GM19328 (cell line): ENCODE measurements at regions not wholly inside any gene's neighbourhood (a gene's known extent, or its start where the extent isn't known, plus 50 kb on each side); places are given as distances from the start of the nearest gene placed in this dataset.
"Not testable (repeated sequence)": the region's sequence is repeated elsewhere in the genome, so short reads cannot be mapped to it uniquely, and the experiment has no call there.

Experiments
- ATAC-seq: cut with Tn5 transposase; IDR thresholded peaks from one replicate; pipeline ENCODE4 v1.9.1; 2021; ENCODE audit warnings: mild to moderate bottlenecking, moderate library complexity; ENCODE audit not compliant: unreplicated experiment

GRCh38 chr10:42533866-42534265 lies 104.5 kb downstream of the ZNF33B start:
- not testable (repeated sequence) for ATAC-seq

DNA sequence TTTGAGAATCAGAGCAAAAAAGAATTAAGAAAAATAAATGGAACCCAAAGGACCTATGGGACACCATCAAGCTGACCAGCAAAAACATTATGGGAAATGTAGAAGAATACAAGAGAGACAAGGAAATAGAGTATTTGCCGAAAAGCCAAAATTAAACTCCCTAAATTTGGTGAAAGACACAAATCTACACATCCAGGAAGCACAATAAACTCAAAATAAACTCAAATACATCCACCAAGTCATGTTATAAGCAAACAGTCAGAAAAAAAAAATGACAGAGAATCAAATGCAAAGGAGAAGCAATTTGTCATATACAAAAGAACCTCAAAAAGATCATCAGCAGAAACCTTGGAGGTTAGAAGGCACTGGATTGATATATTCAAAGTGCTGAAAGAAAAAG lies 105.4 kb downstream of the ZNF33B start:
- ATAC-seq = no peak

- ATAC-seq = no peak
These were observed 115.3 kb downstream of the ZNF33B start for GRCh38 chr10:42523098-42523497.

DNA sequence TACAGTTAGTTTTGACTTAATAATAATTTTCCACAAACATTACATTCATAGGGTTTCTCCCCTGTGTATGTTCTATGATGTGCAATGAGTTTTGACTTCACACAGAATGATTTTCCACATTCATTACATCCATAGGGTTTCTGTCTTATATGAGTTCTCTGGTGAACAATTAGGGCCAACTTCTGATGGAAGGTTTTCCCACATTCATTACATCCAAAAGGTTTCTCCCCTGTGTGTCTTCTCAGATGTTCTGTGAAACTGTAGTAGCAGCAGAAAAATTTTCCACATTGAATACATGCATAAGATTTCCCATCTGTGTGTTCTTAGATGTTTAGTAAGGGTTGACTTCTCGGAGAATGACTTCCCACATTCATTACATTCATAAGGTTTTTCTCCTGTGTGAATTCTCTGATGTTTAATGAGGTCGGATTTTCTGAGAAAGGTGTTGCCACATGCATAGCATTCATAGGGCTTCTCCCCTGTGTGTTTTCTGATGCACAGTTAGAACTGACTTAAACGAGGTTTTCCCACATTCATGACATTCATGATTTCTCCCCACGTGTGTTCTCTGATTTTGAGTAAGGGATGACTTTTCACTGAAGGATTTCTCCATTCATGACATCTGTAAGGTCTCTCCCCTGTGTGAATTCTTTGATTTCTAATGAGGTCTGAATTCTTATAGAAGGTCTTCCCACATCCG lies 118.5 kb downstream of the ZNF33B start:
- no peak for ATAC-seq

GRCh38 chr10:42519079-42519478 lies 119.3 kb downstream of the ZNF33B start:
- ATAC-seq = no peak

DNA sequence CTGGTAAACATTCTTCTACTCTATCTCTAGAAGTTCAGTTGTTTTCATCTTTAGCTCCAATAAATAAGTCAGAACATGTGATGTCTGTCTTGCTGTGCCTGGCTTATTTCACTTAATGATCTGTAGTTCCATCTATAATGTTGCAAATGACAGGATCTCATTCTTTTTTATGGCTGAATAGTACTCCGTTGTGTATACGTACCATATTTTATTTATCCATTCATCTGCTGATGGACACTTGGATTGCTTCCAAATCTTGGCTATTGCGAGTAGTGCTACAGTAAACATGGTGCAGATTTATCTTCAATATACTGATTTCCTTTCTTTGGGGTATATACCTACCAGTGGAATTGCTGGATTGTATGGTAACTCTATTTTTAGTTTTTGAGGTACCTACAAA lies 124.4 kb downstream of the ZNF33B start:
- no peak for ATAC-seq

DNA sequence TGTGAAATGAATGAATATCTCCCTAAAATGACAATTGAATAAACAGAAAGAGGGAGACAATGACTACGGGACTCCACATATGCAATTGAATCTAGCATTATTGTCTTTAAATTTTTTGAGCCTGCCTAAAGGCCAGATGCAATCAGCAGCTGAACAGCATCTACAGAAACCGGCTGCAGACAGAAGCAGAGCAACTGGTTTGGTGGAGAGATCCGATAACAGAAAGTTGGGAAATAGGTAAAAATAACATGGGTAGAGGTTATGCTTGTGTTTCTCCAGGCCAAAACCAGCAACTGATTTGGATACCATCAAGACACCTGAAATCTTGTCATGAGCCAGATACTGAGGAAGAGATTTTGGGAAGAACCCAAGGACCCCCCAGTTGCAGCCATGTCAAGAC lies 146.6 kb downstream of the ZNF33B start:
- ATAC-seq = no peak

DNA sequence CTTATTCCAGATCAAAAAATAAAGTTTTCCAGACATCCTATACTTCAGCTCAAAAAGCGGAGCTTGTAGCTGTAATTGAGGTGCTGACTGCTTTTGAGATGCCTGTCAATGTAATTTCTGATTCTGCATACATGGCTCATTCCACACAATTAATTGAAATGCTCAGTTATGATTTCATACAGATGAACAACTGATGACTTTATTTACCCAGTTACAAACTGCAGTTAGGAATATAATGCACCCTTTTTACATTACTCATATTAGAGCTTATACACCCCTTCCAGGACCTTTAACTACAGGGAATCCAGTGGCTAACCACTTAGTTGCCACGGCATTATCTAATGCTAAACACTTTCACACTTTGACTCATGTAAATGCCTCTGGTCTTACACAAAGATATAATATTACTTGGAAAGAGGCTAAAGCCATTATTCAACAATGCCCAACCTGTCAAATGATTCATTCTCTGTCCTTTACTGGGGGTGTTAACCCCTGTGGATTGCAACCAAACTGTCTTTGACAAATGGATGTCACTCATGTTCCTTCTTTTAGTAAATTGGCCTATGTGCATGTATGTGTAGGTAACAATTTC lies 147.3 kb downstream of the ZNF33B start:
- ATAC-seq = no peak

- ATAC-seq = no peak
These were observed 148.0 kb downstream of the ZNF33B start for GRCh38 chr10:42490368-42490767.

GRCh38 chr10:42488416-42488815 lies 150.0 kb downstream of the ZNF33B start:
- ATAC-seq = no peak

DNA sequence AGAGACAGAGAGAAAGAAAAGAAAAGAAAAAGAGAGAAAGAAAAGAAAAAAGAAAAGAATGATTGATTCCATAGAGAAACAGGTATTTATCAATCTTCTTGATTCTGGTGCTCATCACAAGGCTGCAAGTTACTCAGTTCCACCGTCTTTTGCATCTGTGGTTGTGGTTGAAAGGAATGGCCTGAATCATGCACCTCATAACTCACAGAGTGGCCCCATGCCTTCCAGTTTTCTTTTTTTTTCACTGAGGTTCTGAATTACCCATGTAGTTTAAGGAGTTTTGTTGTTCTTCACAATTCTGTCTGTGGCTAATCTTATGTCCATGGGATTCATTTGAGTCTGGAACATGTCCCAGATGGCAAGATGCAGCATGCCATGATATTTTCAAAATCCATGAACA lies 156.0 kb downstream of the ZNF33B start:
- no peak for ATAC-seq

GRCh38 chr10:42479057-42479456 lies 159.3 kb downstream of the ZNF33B start:
- ATAC-seq = no peak

- ATAC-seq = no peak
These were observed 161.2 kb downstream of the ZNF33B start for GRCh38 chr10:42477170-42477569.

DNA sequence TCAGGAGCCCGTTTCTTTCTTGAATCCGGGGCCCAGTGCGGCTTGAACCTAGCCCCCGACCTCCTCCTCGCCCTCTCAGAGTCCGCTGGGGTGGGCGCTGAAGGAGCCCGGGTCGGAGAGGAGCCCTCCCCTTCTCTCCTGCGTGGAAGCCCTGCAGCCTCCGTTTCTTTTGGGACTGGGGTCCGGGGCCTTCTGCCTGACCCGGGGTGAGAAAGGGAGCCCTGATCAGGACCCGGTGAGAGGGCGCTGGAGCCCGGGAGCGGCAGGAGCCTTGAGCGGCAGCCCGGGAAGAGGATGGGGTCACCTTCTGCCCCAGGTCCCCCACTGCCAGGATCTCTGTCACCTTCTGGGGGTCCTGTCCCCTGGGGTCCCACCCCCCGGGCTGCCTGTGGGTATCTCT lies 162.3 kb downstream of the ZNF33B start:
- no peak for ATAC-seq

DNA sequence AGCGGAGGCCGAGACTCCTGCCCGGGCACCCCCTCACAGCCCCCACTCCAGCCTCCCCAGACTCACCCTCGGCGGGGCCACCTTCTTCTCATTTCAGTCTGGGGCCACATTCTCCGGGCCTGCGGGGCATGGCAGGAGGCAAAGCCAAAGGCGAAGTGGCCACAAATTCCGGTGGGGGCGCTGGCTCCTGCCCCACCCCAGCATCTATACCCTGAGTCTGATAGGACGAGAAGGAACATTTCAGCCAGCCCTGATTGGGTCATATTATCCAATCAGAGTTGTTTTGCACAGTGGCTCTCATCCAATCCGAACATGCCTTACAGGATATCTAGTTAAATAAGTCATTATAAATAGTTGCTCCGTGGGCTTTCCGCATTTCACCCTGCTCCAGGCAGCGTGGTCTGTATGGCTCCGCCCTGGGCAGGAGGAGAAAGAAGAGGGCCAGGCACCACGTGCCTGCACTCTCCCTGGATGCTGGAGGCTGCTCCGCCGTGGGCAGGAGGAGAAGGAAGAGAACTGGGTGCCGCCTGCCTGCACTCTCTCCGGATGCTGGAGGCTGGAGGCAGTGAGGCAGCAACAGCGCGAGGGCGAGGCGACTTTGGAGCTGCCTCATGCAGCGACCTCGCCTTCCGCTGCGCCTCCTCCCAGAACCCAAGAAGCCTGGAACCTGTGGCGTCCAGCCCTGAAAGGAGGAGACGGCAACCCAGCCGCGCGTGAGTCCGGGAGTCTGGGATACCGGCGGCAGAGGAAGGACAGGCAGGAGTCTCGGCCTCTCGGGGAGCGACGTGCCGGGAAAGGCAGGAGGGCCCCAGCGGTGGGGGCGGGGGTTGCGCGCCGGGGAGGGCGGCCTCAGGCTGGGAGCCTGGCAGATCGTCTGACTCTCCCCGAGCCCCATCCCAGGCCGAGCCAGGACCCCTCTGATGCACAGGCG lies 162.9 kb downstream of the ZNF33B start:
- no peak for ATAC-seq

GRCh38 chr10:42454313-42454712 lies 184.1 kb downstream of the ZNF33B start:
- no peak for ATAC-seq

DNA sequence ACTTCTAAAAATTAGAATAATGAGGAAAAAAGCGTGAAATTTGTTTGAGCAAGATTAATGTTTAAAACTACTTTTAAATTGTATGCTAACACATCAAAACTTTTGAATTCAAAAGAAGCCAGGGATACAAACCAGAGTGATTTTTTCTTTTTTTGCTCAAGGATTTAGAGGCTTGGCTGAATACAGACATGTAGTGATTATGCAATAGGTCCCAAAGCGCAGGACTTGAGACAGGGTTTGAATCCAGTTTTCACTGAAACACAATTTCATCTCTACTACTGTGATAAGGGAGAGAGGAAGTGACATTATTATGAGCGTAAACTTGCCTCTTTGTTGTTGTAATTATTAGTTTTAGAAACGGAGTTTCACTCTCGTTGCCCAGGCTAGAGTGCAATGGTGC lies 207.3 kb downstream of the ZNF33B start:
- ATAC-seq = no peak

- ATAC-seq = no peak
These were observed 209.8 kb downstream of the ZNF33B start for GRCh38 chr10:42428534-42428933.

DNA sequence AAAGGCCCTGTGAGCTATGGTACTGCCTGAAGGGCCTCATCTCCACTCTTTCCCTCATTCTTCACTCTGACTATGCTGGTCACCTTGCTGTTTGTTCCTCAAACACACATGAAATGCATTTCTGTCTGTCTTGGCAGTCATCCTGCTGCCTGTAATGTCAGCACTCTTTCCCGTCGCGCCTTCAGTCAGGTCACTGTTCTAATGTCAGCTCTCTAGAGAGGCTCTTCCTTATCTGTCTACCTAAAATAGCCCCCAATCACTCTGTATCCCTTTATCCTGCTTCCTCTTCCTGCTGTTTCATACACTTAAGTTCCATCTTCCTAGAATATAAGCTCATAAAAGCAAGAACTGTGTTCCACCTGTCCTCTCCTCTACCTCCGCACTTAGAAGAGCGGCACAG lies 215.5 kb downstream of the ZNF33B start:
- no peak for ATAC-seq

GRCh38 chr10:42421812-42422211 lies 216.6 kb downstream of the ZNF33B start:
- no peak for ATAC-seq

GRCh38 chr10:42419789-42420188 lies 218.6 kb downstream of the ZNF33B start:
- ATAC-seq = no peak
